HCT116 (cell line): ENCODE measurements at regions not wholly inside any gene's neighbourhood (a gene's known extent, or its start where the extent isn't known, plus 50 kb on each side); places are given as distances from the start of the nearest gene placed in this dataset.

Experiments used
- ATAC-seq: fragments of 200-7000 bp; cut with Tn5 transposase; 2 replicates; pipeline ENCODE4 v1.9.1; 2020; ENCODE audit warnings: mild to moderate bottlenecking, moderate library complexity
- BruUV-seq: library from RNA; stranded (reverse); fragments of 400-500 nt; replicated peaks from 2 replicates; lab custom pipeline; 2021; lab: Mats Ljungman, UMichigan
- CTCF ChIA-PET: fragments of 300-600 bp; sonication (Branson Sonifier 250); formaldehyde crosslinking; loops from one replicate; lab custom pipeline; 2021; ENCODE audit warnings: antibody characterized with exemption; lab: Charles Lee
- POLR2A ChIA-PET: fragments of 300-600, 350-600 bp; sonication (Branson Sonifier 250); formaldehyde crosslinking; loops from one replicate; lab custom pipeline; 2021; ENCODE audit warnings: antibody characterized with exemption; lab: Charles Lee
- RAD21 ChIA-PET, 2 experiments: fragments of 300-600 bp; sonication (Branson Sonifier 250); formaldehyde crosslinking; loops; one replicate each; lab custom pipeline; 2023; ENCODE audit warnings: low total read pairs in 2 of 2; ENCODE audit not compliant: uncharacterized antibody in 2 of 2, unreplicated experiment in 2 of 2, low non-redundant PET in 1 of 2; lab: Charles Lee
- DNase-seq: peaks from one replicate; pipeline ENCODE4 v3.0.0-alpha.2; 2010; ENCODE audit warnings: low read depth, low spot score
- H2AFZ ChIP-seq: fragments of 200-600 bp; shearing (Covaris generic), sonication (generic); 2 replicates; pipeline ENCODE4 v1.6.1; 2017; ENCODE audit warnings: low read depth, mixed run types, mixed read lengths, antibody characterized with exemption, low read length; ENCODE audit not compliant: poor library complexity, severe bottlenecking
- H3K27ac ChIP-seq: 2 replicates; pipeline ENCODE4 v1.5.1; 2012; ENCODE audit warnings: low read depth, low read length
- H3K27me3 ChIP-seq: fragments of 200-600 bp; sonication (generic); 2 replicates; pipeline ENCODE4 v1.6.1; 2016; ENCODE audit warnings: mixed run types, low read length, mixed read lengths; ENCODE audit not compliant: insufficient read depth
- H3K36me3 ChIP-seq, 2 experiments: fragments of 200-500 bp in 1 of 2; fragments of 200-600 bp in 1 of 2; sonication (Bioruptor generic) in 1 of 2; sonication (generic) in 1 of 2; 2 replicates each; pipeline versions ENCODE4 v1.5.1 to v1.6.1; 2014 to 2016; ENCODE audit warnings: low read length in 2 of 2, inconsistent platforms in 1 of 2, mixed read lengths in 1 of 2, mixed run types in 1 of 2; ENCODE audit not compliant: insufficient read depth in 2 of 2, control insufficient read depth in 1 of 2
- H3K4me1 ChIP-seq, 2 experiments: fragments of 200-600 bp in 1 of 2; sonication (generic) in 1 of 2; 2 replicates each; pipeline versions ENCODE4 v1.5.1 to v1.6.1; 2012 to 2017; ENCODE audit warnings: low read length in 2 of 2, inconsistent platforms in 1 of 2, mild to moderate bottlenecking in 1 of 2, mixed read lengths in 1 of 2, mixed run types in 1 of 2, moderate library complexity in 1 of 2; ENCODE audit not compliant: insufficient read depth in 2 of 2, control insufficient read depth in 1 of 2
- H3K4me2 ChIP-seq: fragments of 200-600 bp; sonication (generic); 2 replicates; pipeline ENCODE4 v1.6.1; 2017; ENCODE audit warnings: mixed run types, low read length, mixed read lengths
- H3K4me3 ChIP-seq, 2 experiments: fragments of 200-600 bp in 1 of 2; sonication (generic) in 1 of 2; replicated peaks in 1 of 2; 2 replicates each; pipeline ENCODE4 v1.5.1; 2011 to 2016; ENCODE audit warnings: low read length in 2 of 2, control low read depth in 1 of 2, low read depth in 1 of 2, mild to moderate bottlenecking in 1 of 2, mixed read lengths in 1 of 2, mixed run types in 1 of 2
- H3K79me2 ChIP-seq: fragments of 200-600 bp; sonication (generic); 2 replicates; pipeline ENCODE4 v1.6.1; 2017; ENCODE audit warnings: mild to moderate bottlenecking, mixed run types, low read length, moderate library complexity, mixed read lengths; ENCODE audit not compliant: insufficient read depth
- H3K9ac ChIP-seq: fragments of 200-600 bp; sonication (generic); 2 replicates; pipeline ENCODE4 v1.6.1; 2016; ENCODE audit warnings: low read length, mixed read lengths
- H3K9me2 ChIP-seq: fragments of 200-600 bp; sonication (generic), shearing (Covaris generic); 2 replicates; pipeline ENCODE4 v1.6.1; 2017; ENCODE audit warnings: mixed run types, mild to moderate bottlenecking, moderate library complexity; ENCODE audit not compliant: insufficient read depth
- H3K9me3 ChIP-seq, 2 experiments: fragments of 200-500 bp in 1 of 2; fragments of 200-600 bp in 1 of 2; sonication (Bioruptor generic) in 1 of 2; sonication (generic) in 1 of 2; 2 replicates each; pipeline ENCODE4 v1.6.1; 2014 to 2017; ENCODE audit warnings: low read length in 2 of 2, mixed read lengths in 2 of 2, inconsistent platforms in 1 of 2, low read depth in 1 of 2, mild to moderate bottlenecking in 1 of 2, mixed run types in 1 of 2, moderate library complexity in 1 of 2; ENCODE audit not compliant: control insufficient read depth in 1 of 2, insufficient read depth in 1 of 2
- H4K20me1 ChIP-seq: fragments of 200-600 bp; sonication (generic), shearing (Covaris generic); 2 replicates; pipeline ENCODE4 v1.6.1; 2017; ENCODE audit warnings: mixed run types, mild to moderate bottlenecking, moderate library complexity; ENCODE audit not compliant: insufficient read depth
- ATF3 ChIP-seq: IDR thresholded peaks from 2 replicates; pipeline ENCODE4 v1.6.1; 2012
- CBX3 ChIP-seq: IDR thresholded peaks from 2 replicates; pipeline ENCODE4 v1.6.1; 2012; ENCODE audit warnings: low read depth
- EGR1 ChIP-seq: IDR thresholded peaks from 2 replicates; pipeline ENCODE4 v1.6.1; 2012; ENCODE audit warnings: low read depth
- ELF1 ChIP-seq: IDR thresholded peaks from 2 replicates; pipeline ENCODE4 v1.6.1; 2012; ENCODE audit warnings: low read depth, borderline replicate concordance
- EZH2 ChIP-seq: fragments of 200-600 bp; sonication (generic); IDR thresholded peaks from 2 replicates; pipeline ENCODE4 v1.6.1; 2017; ENCODE audit warnings: antibody characterized with exemption, mixed run types
- EZH2phosphoT487 ChIP-seq: fragments of 200-600 bp; IDR thresholded peaks from 2 replicates; pipeline ENCODE4 v1.6.1; 2018; ENCODE audit warnings: antibody characterized with exemption, borderline replicate concordance
- FOSL1 ChIP-seq: IDR thresholded peaks from 2 replicates; pipeline ENCODE4 v1.6.1; 2012; ENCODE audit warnings: low read depth
- JUND ChIP-seq: IDR thresholded peaks from 2 replicates; pipeline ENCODE4 v1.6.1; 2012
- MAX ChIP-seq: IDR thresholded peaks from 2 replicates; pipeline ENCODE4 v1.6.1; 2012
- POLR2A ChIP-seq: IDR thresholded peaks from 2 replicates; pipeline ENCODE4 v1.7.0; 2011; ENCODE audit warnings: borderline replicate concordance; ENCODE audit not compliant: insufficient read depth, insufficient read length; ENCODE audit errors: extremely low read depth
- POLR2AphosphoS5 ChIP-seq: IDR thresholded peaks from 2 replicates; pipeline ENCODE4 v1.6.1; 2011; ENCODE audit warnings: mild to moderate bottlenecking, low read depth, low read length, moderate library complexity
- RAD21 ChIP-seq: IDR thresholded peaks from 2 replicates; pipeline ENCODE4 v1.6.1; 2012; ENCODE audit warnings: low read depth, mild to moderate bottlenecking
- SP1 ChIP-seq: IDR thresholded peaks from 2 replicates; pipeline ENCODE4 v1.6.1; 2012; ENCODE audit warnings: low read depth
- TCF7L2 ChIP-seq: IDR thresholded peaks from 2 replicates; pipeline ENCODE4 v1.7.0; 2011; ENCODE audit warnings: borderline replicate concordance, inconsistent platforms; ENCODE audit not compliant: insufficient read depth, insufficient read length; ENCODE audit errors: extremely low read depth
- ZFX ChIP-seq: fragments of 450-650 bp; IDR thresholded peaks from 2 replicates; pipeline ENCODE4 v1.6.1; 2017
- ZNF274 ChIP-seq: fragments of 200-500 bp; sonication (Bioruptor generic); IDR thresholded peaks from 2 replicates; pipeline ENCODE4 v1.6.1; 2014; ENCODE audit warnings: mild to moderate bottlenecking, low read depth, low read length, inconsistent platforms
- intact Hi-C: fragments of 100-400 bp; cut with micrococcal nuclease; formaldehyde crosslinking; loops from 2 replicates; pipeline ENCODE4 v1.10.0; 2022

- no peak for TF ChIP-seq MAX
- no peak for TF ChIP-seq ATF3
- TF ChIP-seq FOSL1 = no peak
- TF ChIP-seq JUND = no peak
- no peak for TF ChIP-seq ELF1
- TF ChIP-seq EZH2 = no peak
- TF ChIP-seq EZH2phosphoT487 = no peak
- TF ChIP-seq, all 23 proteins: peak for 0
These were observed 822.7 kb downstream of the GALR1 start (continued) for GRCh38 chr18:78072375-78072774.

GRCh38 chr18:78073275-78073674 lies 823.6 kb downstream of the GALR1 start:
- no TSS peak for BruUV-seq
- Histone ChIP-seq H3K4me1 (no peaks in the 10 kb centered on the region), H3K79me2 (no peaks in the 10 kb centered on the region), H3K9me2 (no peaks in the 10 kb centered on the region), H3K9me3 (peaks cover 0 to 37% of the 10 kb centered on the region in 2 experiments; a peak in 2 of 4 replicates), H3K4me2 (no peak overlapping the region), H2AFZ (no peak overlapping the region)
- ChIA-PET CTCF (no interaction called here), POLR2A (no interaction called here), RAD21 (no interaction called here)
- intact Hi-C loops = no loop called here
- TF ChIP-seq FOSL1 (no peak), MAX (no peak), CBX3 (no peak), ZNF274 (no peak), RAD21 (no peak), SP1 (no peak), ELF1 (no peak), EZH2phosphoT487 (no peak), EGR1 (no peak), POLR2A (no peak), JUND (no peak), POLR2AphosphoS5 (no peak), ZFX (no peak), TCF7L2 (no peak)
- TF ChIP-seq, all 23 proteins: peak for 0
- Histone ChIP-seq H3K36me3 (no peaks in the 10 kb centered on the region), H3K27me3 (no peaks in the 10 kb centered on the region), H3K4me3 (no peak overlapping the region), H3K9ac (no peak overlapping the region), H4K20me1 (no peaks in the 10 kb centered on the region), H3K27ac (no peak overlapping the region)
- DNase-seq (no peak), ATAC-seq (no peak)
